Progenitor cell of endocrine pancreas (in vitro differentiated cells): ENCODE measurements at regions not wholly inside any gene's neighbourhood (a gene's known extent, or its start where the extent isn't known, plus 50 kb on each side); places are given as distances from the start of the nearest gene placed in this dataset.
A peak's percentile ranks its signal among the peaks of the same experiment; 100 is the strongest.

ENCODE experiments used
- DNase-seq: peaks from one replicate; pipeline ENCODE4 v3.0.0; 2021; ENCODE audit warnings: low spot score; ENCODE audit not compliant: unreplicated experiment
- H3K27ac Mint-ChIP-seq: 2 replicates; pipeline ENCODE4 v1.8.0; 2021; ENCODE audit warnings: mild to moderate bottlenecking, moderate library complexity, mixed read lengths
- H3K27me3 Mint-ChIP-seq: 2 replicates; pipeline ENCODE4 v1.8.0; 2021; ENCODE audit warnings: mixed read lengths
- H3K36me3 Mint-ChIP-seq: 2 replicates; pipeline ENCODE4 v1.8.0; 2022; ENCODE audit warnings: mixed read lengths; ENCODE audit not compliant: insufficient read depth
- H3K4me1 Mint-ChIP-seq: 2 replicates; pipeline ENCODE4 v1.8.0; 2021; ENCODE audit warnings: low read depth, mixed read lengths
- H3K4me3 Mint-ChIP-seq: 2 replicates; pipeline ENCODE4 v1.8.0; 2021; ENCODE audit warnings: low read depth, mild to moderate bottlenecking, moderate library complexity, mixed read lengths
- H3K9me3 Mint-ChIP-seq: 2 replicates; pipeline ENCODE4 v1.8.0; 2021; ENCODE audit warnings: low read depth, mixed read lengths
- TF ChIP-seq, protein P1 (sequence below): fragments of 200-600 bp; sonication (generic); IDR thresholded peaks from one replicate; pipeline ENCODE4 v1.5.0; 2021; ENCODE audit warnings: antibody characterized with exemption, mild to moderate bottlenecking; ENCODE audit not compliant: unreplicated experiment

DNA sequence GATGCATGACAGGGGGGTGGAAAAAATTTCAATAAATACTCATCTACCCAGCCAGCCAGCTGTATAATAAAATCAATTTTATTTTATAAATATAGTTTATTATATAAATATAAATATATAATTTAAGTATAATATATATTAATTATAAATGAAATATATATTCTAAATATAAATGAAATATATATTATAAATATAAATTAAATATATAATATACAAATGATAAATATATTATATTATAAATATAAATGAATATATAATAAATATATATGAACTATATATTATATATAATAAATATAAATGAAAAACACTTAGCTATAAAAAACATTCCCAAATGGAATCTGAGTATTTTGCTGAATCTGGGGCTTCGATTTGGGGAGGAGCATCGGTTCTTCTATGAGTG, 79.4 kb upstream of the CDCA7L start:
- TF ChIP-seq, protein P1, sequence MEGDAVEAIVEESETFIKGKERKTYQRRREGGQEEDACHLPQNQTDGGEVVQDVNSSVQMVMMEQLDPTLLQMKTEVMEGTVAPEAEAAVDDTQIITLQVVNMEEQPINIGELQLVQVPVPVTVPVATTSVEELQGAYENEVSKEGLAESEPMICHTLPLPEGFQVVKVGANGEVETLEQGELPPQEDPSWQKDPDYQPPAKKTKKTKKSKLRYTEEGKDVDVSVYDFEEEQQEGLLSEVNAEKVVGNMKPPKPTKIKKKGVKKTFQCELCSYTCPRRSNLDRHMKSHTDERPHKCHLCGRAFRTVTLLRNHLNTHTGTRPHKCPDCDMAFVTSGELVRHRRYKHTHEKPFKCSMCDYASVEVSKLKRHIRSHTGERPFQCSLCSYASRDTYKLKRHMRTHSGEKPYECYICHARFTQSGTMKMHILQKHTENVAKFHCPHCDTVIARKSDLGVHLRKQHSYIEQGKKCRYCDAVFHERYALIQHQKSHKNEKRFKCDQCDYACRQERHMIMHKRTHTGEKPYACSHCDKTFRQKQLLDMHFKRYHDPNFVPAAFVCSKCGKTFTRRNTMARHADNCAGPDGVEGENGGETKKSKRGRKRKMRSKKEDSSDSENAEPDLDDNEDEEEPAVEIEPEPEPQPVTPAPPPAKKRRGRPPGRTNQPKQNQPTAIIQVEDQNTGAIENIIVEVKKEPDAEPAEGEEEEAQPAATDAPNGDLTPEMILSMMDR, result no peak
- no peak overlapping the region for H3K4me3 Mint-ChIP-seq
- H3K27ac Mint-ChIP-seq, result no peak overlapping the region
- peaks cover 2% of the 10 kb centered on the region for H3K4me1 Mint-ChIP-seq
- peaks cover 8% of the 10 kb centered on the region for H3K9me3 Mint-ChIP-seq
- H3K27me3 Mint-ChIP-seq, result peaks cover 3% of the 10 kb centered on the region
- DNase-seq, result no peak
- peaks cover 3% of the 10 kb centered on the region for H3K36me3 Mint-ChIP-seq

GRCh38 chr7:22019931-22020330, 74.2 kb upstream of the CDCA7L start:
- Mint-ChIP-seq H3K27me3 (peaks cover 5% of the 10 kb centered on the region), H3K9me3 (no peaks in the 10 kb centered on the region), H3K27ac (no peak overlapping the region), H3K4me1 (no peaks in the 10 kb centered on the region), H3K36me3 (no peaks in the 10 kb centered on the region), H3K4me3 (no peak overlapping the region)
- no peak for DNase-seq
- TF ChIP-seq, protein P1, result no peak

DNA sequence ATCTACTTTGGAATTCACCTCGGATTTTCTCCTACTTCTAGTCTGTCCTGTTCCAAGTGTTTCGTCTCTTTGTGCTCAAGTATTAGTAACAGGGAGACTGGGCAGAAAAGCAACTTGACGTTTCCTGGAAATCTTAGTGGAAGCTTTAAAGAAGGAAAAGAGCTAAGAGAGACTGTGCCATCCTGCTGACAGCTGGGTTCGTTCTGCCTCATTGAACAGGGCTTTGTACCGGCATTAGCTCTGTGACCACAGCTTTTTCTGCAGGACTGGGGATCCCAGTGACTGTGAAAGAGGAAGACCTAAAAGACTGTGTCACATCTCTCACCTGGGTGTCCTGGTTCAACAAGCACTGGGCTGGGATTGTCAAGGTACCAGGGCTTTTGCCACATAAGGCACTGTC, 70.8 kb upstream of the CDCA7L start:
- no peak overlapping the region for H3K4me3 Mint-ChIP-seq
- no peaks in the 10 kb centered on the region for H3K36me3 Mint-ChIP-seq
- H3K9me3 Mint-ChIP-seq, result no peaks in the 10 kb centered on the region
- no peak overlapping the region for H3K27ac Mint-ChIP-seq
- no peak for DNase-seq
- TF ChIP-seq, protein P1, result no peak
- H3K4me1 Mint-ChIP-seq, result no peaks in the 10 kb centered on the region
- peaks cover 2% of the 10 kb centered on the region for H3K27me3 Mint-ChIP-seq

- Mint-ChIP-seq H3K36me3 (no peaks in the 10 kb centered on the region), H3K4me1 (no peaks in the 10 kb centered on the region), H3K9me3 (no peaks in the 10 kb centered on the region), H3K27me3 (peaks cover 5% of the 10 kb centered on the region), H3K27ac (no peak overlapping the region), H3K4me3 (no peak overlapping the region)
- no peak for DNase-seq
- TF ChIP-seq, protein P1, result no peak
Measured at GRCh38 chr7:22013711-22014110, 68.0 kb upstream of the CDCA7L start.

DNA sequence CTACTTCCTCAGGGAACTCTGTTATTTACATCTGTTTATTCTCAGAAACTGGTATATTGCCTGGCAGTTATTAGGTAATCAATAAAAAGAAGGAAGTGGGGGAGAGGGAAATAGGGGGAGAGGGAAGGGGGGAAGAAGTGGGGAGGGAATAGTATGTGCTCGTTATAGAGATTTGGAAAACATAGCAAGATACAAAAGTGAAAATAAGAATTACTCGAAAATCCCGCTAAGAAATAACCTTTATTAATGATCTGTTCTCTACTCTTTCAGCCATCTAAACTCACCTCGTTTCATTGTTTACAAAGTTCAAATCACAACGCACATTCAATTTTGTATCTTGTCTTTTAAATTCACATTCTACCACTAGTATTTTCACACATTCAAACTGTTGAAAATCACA, 63.0 kb upstream of the CDCA7L start:
- no peaks in the 10 kb centered on the region for H3K9me3 Mint-ChIP-seq
- H3K36me3 Mint-ChIP-seq, result no peaks in the 10 kb centered on the region
- H3K4me1 Mint-ChIP-seq, result no peaks in the 10 kb centered on the region
- TF ChIP-seq, protein P1, result no peak
- no peak overlapping the region for H3K4me3 Mint-ChIP-seq
- peaks cover 6% of the 10 kb centered on the region for H3K27me3 Mint-ChIP-seq
- H3K27ac Mint-ChIP-seq, result no peak overlapping the region
- DNase-seq, result no peak

GRCh38 chr7:22008087-22008486, 62.4 kb upstream of the CDCA7L start:
- H3K4me1 Mint-ChIP-seq, result no peaks in the 10 kb centered on the region
- peaks cover 7% of the 10 kb centered on the region for H3K27me3 Mint-ChIP-seq
- peak overlapping the region; percentile 33 for H3K27ac Mint-ChIP-seq
- no peak overlapping the region for H3K4me3 Mint-ChIP-seq
- no peak for DNase-seq
- H3K36me3 Mint-ChIP-seq, result no peaks in the 10 kb centered on the region
- H3K9me3 Mint-ChIP-seq, result no peaks in the 10 kb centered on the region
- TF ChIP-seq, protein P1, result no peak
